Trophoblast cell (in vitro differentiated cells and primary cell): ENCODE measurements at regions not wholly inside any gene's neighbourhood (a gene's known extent, or its start where the extent isn't known, plus 50 kb on each side); places are given as distances from the start of the nearest gene placed in this dataset.

ENCODE experiments used
- DNase-seq, 2 donors: peaks; one replicate each; pipeline ENCODE4 v3.0.0-alpha.2; 2016
- H2AFZ ChIP-seq: 2 replicates; pipeline ENCODE4 v1.6.1; 2013; ENCODE audit warnings: low read length, moderate library complexity, mild to moderate bottlenecking; ENCODE audit not compliant: insufficient read depth, poor library complexity
- H2AK5ac ChIP-seq: 2 replicates; pipeline ENCODE4 v1.6.1; 2013; ENCODE audit warnings: mild to moderate bottlenecking, low read length
- H2BK120ac ChIP-seq: 2 replicates; pipeline ENCODE4 v1.6.1; 2013; ENCODE audit warnings: low read length, mild to moderate bottlenecking, moderate library complexity; ENCODE audit not compliant: insufficient read depth, poor library complexity
- H2BK12ac ChIP-seq: 2 replicates; pipeline ENCODE4 v1.6.1; 2013; ENCODE audit warnings: mild to moderate bottlenecking, low read length, moderate library complexity
- H2BK5ac ChIP-seq: 2 replicates; pipeline ENCODE4 v1.6.1; 2013; ENCODE audit warnings: low read length, low read depth, moderate library complexity, mild to moderate bottlenecking; ENCODE audit not compliant: poor library complexity
- H3K14ac ChIP-seq: 2 replicates; pipeline ENCODE4 v1.6.1; 2013; ENCODE audit warnings: mild to moderate bottlenecking, low read length
- H3K18ac ChIP-seq: 2 replicates; pipeline ENCODE4 v1.6.1; 2013; ENCODE audit warnings: mild to moderate bottlenecking, low read length
- H3K23ac ChIP-seq: 2 replicates; pipeline ENCODE4 v1.6.1; 2013; ENCODE audit warnings: low read length
- H3K27ac ChIP-seq: 2 replicates; pipeline ENCODE4 v1.5.1; 2013; ENCODE audit warnings: low read depth, mild to moderate bottlenecking, inconsistent platforms, low read length, moderate library complexity
- H3K27me3 ChIP-seq: 2 replicates; pipeline ENCODE4 v1.6.1; 2013; ENCODE audit warnings: inconsistent platforms, mild to moderate bottlenecking, low read length, moderate library complexity; ENCODE audit not compliant: insufficient read depth
- H3K36me3 ChIP-seq, 2 experiments: 1 replicate in 1 of 2; 2 replicates in 1 of 2; pipeline ENCODE4 v1.6.1; 2013; ENCODE audit warnings: low read length in 2 of 2, mild to moderate bottlenecking in 2 of 2, moderate library complexity in 1 of 2; ENCODE audit not compliant: insufficient read depth in 2 of 2, control insufficient read depth in 1 of 2
- H3K4ac ChIP-seq: 2 replicates; pipeline ENCODE4 v1.6.1; 2013; ENCODE audit warnings: low read depth, mild to moderate bottlenecking, low read length, moderate library complexity
- H3K4me1 ChIP-seq, 2 experiments: 1 replicate in 1 of 2; 2 replicates in 1 of 2; pipeline ENCODE4 v1.6.1; 2013; ENCODE audit warnings: low read length in 2 of 2, mild to moderate bottlenecking in 2 of 2, moderate library complexity in 1 of 2; ENCODE audit not compliant: insufficient read depth in 2 of 2, control insufficient read depth in 1 of 2
- H3K4me2 ChIP-seq: 2 replicates; pipeline ENCODE4 v1.6.1; 2013; ENCODE audit warnings: inconsistent platforms, mild to moderate bottlenecking, low read length, moderate library complexity
- H3K4me3 ChIP-seq: 2 replicates; pipeline ENCODE4 v1.5.1; 2013; ENCODE audit warnings: mild to moderate bottlenecking, low read depth, low read length, inconsistent platforms
- H3K79me1 ChIP-seq: one replicate; pipeline ENCODE4 v1.6.1; 2013; ENCODE audit warnings: low read length
- H3K79me2 ChIP-seq: 2 replicates; pipeline ENCODE4 v1.6.1; 2013; ENCODE audit warnings: low read length, mild to moderate bottlenecking; ENCODE audit not compliant: control insufficient read depth, insufficient read depth, poor library complexity
- H3K9ac ChIP-seq: 2 replicates; pipeline ENCODE4 v1.6.1; 2013; ENCODE audit warnings: mild to moderate bottlenecking, low read length
- H3K9me3 ChIP-seq: 2 replicates; pipeline ENCODE4 v1.6.1; 2013; ENCODE audit warnings: low read depth, mild to moderate bottlenecking, control low read depth, inconsistent platforms, low read length; ENCODE audit not compliant: insufficient read depth
- H4K12ac ChIP-seq: 2 replicates; pipeline ENCODE4 v1.6.1; 2013; ENCODE audit warnings: low read depth, mild to moderate bottlenecking, low read length, moderate library complexity
- H4K8ac ChIP-seq: 2 replicates; pipeline ENCODE4 v1.6.1; 2013; ENCODE audit warnings: low read depth, mild to moderate bottlenecking, low read length, moderate library complexity
- H4K91ac ChIP-seq: one replicate; pipeline ENCODE4 v1.6.1; 2013; ENCODE audit warnings: low read depth, mild to moderate bottlenecking, low read length, moderate library complexity
- WGBS: extraction: QIAGEN DNeasy Blood & Tissue Kit; methylation state at CpG from one replicate; pipeline ENCODE4 v1.1.7; 2013; ENCODE audit warnings: missing lambda C conversion rate; ENCODE audit not compliant: insufficient read length, insufficient coverage; ENCODE audit errors: extremely low coverage; 5-methylcytosine and 5-hydroxymethylcytosine counted together

DNA sequence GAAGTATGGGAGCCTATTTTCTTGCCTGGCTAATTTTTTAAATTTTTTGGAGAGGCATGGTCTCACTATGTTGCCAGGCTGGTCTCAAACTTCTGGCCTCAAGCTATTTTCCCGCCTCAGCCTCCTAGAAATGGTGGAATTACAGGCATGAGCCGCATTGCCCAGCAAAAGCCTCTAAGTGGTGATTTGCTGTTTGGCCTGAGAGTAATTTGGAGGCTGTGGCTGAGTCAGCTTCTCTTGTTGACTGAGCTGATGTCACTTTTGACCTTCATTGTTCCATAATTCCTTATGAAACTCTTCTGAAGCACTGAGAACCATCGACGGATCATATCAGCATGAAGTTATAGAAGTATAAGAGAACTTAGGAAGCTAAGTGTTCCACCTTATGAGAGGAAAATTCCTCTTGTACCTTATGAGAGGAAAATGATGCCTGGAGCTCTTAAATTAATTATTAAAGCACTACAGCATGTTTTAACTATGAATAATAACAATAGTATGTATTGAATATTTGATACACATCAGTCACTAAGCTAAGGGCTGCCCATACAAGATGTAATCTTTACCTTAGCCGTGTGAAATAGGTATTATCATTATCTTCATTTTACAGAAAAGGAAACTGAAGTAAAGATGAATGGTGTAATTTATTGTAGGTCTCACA lies 220.8 kb upstream of the MON1B start:
- no peak overlapping the region for H3K27ac ChIP-seq
- H3K9ac ChIP-seq = no peak overlapping the region
- DNase-seq = peak; percentile 96 to 98
- H3K23ac ChIP-seq = no peak overlapping the region
- no peak overlapping the region for H4K12ac ChIP-seq
- no peak overlapping the region for H2BK120ac ChIP-seq
- no CpG with 5 or more reads among the region's 5 CpGs for WGBS
- H3K14ac ChIP-seq = no peak overlapping the region
- no peak overlapping the region for H2BK12ac ChIP-seq
- no peaks in the 10 kb centered on the region for H3K9me3 ChIP-seq
- H3K4me3 ChIP-seq = no peak overlapping the region
- H2AFZ ChIP-seq = no peak overlapping the region
- H2BK5ac ChIP-seq = no peak overlapping the region
- H3K4ac ChIP-seq = no peak overlapping the region
- no peak overlapping the region for H4K91ac ChIP-seq
- no peak overlapping the region for H2AK5ac ChIP-seq
- no peak overlapping the region for H3K18ac ChIP-seq
- no peaks in the 10 kb centered on the region for H3K4me1 ChIP-seq
- H3K79me2 ChIP-seq = no peaks in the 10 kb centered on the region
- H3K4me2 ChIP-seq = no peak overlapping the region
- no peaks in the 10 kb centered on the region for H3K27me3 ChIP-seq
- H4K8ac ChIP-seq = no peak overlapping the region
- H3K36me3 ChIP-seq = no peaks in the 10 kb centered on the region
- H3K79me1 ChIP-seq = no peaks in the 10 kb centered on the region

DNA sequence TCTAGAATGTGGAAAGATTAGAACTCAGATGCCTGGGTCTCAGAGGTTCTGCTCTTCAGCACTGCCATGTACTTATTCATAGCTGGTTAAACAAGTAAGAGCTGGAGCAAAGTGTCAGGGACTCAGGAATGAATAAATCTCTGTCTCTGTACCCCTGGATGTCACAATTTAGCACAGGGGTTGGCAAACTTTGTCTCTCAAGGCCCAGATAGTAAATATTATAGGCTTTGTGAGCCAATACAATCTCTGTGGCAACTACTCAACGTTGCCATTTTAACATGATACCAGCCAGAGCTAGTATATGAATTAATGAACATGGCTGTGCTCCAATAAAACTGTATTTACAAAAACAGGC lies 220.3 kb upstream of the MON1B start:
- H3K27ac ChIP-seq = no peak overlapping the region
- no peak overlapping the region for H4K12ac ChIP-seq
- H3K4me1 ChIP-seq = no peaks in the 10 kb centered on the region
- H3K9me3 ChIP-seq = no peaks in the 10 kb centered on the region
- no peak overlapping the region for H3K9ac ChIP-seq
- whole genome bisulfite sequencing = no CpG with 5 or more reads among the region's 1 CpG
- DNase-seq = peak in 1 of 2 donors; percentile 41
- H3K23ac ChIP-seq = no peak overlapping the region
- H2BK5ac ChIP-seq = no peak overlapping the region
- H3K4me3 ChIP-seq = no peak overlapping the region
- no peak overlapping the region for H3K18ac ChIP-seq
- no peaks in the 10 kb centered on the region for H3K79me1 ChIP-seq
- no peak overlapping the region for H3K14ac ChIP-seq
- no peak overlapping the region for H2BK120ac ChIP-seq
- no peak overlapping the region for H4K91ac ChIP-seq
- no peak overlapping the region for H2AFZ ChIP-seq
- H3K4me2 ChIP-seq = no peak overlapping the region
- no peaks in the 10 kb centered on the region for H3K79me2 ChIP-seq
- H3K4ac ChIP-seq = no peak overlapping the region
- H3K27me3 ChIP-seq = no peaks in the 10 kb centered on the region
- no peaks in the 10 kb centered on the region for H3K36me3 ChIP-seq
- H4K8ac ChIP-seq = no peak overlapping the region
- no peak overlapping the region for H2AK5ac ChIP-seq
- no peak overlapping the region for H2BK12ac ChIP-seq

- Histone ChIP-seq H3K14ac (no peak overlapping the region), H3K36me3 (no peaks in the 10 kb centered on the region), H4K91ac (no peak overlapping the region), H3K4me1 (no peaks in the 10 kb centered on the region), H3K4me2 (no peak overlapping the region), H4K12ac (no peak overlapping the region), H2AK5ac (no peak overlapping the region), H2BK5ac (no peak overlapping the region), H3K4me3 (no peak overlapping the region), H2BK120ac (no peak overlapping the region), H3K79me1 (no peaks in the 10 kb centered on the region), H3K27me3 (no peaks in the 10 kb centered on the region), H3K18ac (no peak overlapping the region), H3K79me2 (no peaks in the 10 kb centered on the region), H2AFZ (no peak overlapping the region), H3K4ac (no peak overlapping the region), H3K9me3 (no peaks in the 10 kb centered on the region), H4K8ac (no peak overlapping the region), H3K23ac (no peak overlapping the region), H3K9ac (no peak overlapping the region), H3K27ac (no peak overlapping the region), H2BK12ac (no peak overlapping the region)
- no CpG with 5 or more reads among the region's 3 CpGs for WGBS
- no peak for DNase-seq
Observed at GRCh38 chr16:76976101-76976500, 214.9 kb upstream of the MON1B start.

DNA sequence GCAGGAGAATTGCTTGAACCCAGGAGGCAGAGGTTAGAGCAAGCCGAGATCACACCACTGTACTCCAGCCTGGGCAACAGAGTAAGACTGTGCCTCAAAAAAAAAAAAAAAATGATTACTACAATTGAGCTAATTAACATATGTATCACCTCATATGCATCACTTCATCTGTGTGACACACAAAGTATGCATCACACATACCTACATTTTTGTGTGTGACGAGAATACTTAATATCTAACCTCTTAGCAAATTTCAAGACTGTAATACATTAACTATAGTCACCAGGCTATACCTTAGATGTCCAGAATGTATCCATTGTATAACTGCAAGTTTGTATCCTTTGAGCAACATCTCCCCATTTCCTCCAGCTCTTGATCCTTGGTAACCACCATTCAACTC lies 214.2 kb upstream of the MON1B start:
- WGBS = no CpG with 5 or more reads among the region's 2 CpGs
- Histone ChIP-seq H3K27ac (no peak overlapping the region), H3K4me1 (no peaks in the 10 kb centered on the region), H3K79me2 (no peaks in the 10 kb centered on the region), H3K4me3 (no peak overlapping the region), H2BK5ac (no peak overlapping the region), H3K14ac (no peak overlapping the region), H3K9me3 (no peaks in the 10 kb centered on the region), H3K36me3 (no peaks in the 10 kb centered on the region), H2BK120ac (no peak overlapping the region), H3K9ac (no peak overlapping the region), H3K4ac (no peak overlapping the region), H3K79me1 (no peaks in the 10 kb centered on the region), H2BK12ac (no peak overlapping the region), H4K8ac (no peak overlapping the region), H2AK5ac (no peak overlapping the region), H3K23ac (no peak overlapping the region), H3K18ac (no peak overlapping the region), H4K12ac (no peak overlapping the region), H4K91ac (no peak overlapping the region), H2AFZ (no peak overlapping the region), H3K27me3 (no peaks in the 10 kb centered on the region), H3K4me2 (no peak overlapping the region)
- DNase-seq = no peak
